ENCODE measurements at regions not wholly inside any gene's neighbourhood (a gene's known extent, or its start where the extent isn't known, plus 50 kb on each side); places are given as distances from the start of the nearest gene placed in this dataset.
"Not testable (repeated sequence)": the region's sequence is repeated elsewhere in the genome, so short reads cannot be mapped to it uniquely, and the experiment has no call there.

- no peak for DNase-seq
These were observed 399.8 kb downstream of the HTR1B start for GRCh38 chr6:77063494-77063893.

GRCh38 chr6:77055711-77056110 is 407.6 kb downstream of the HTR1B start:
- DNase-seq: no peak

DNA sequence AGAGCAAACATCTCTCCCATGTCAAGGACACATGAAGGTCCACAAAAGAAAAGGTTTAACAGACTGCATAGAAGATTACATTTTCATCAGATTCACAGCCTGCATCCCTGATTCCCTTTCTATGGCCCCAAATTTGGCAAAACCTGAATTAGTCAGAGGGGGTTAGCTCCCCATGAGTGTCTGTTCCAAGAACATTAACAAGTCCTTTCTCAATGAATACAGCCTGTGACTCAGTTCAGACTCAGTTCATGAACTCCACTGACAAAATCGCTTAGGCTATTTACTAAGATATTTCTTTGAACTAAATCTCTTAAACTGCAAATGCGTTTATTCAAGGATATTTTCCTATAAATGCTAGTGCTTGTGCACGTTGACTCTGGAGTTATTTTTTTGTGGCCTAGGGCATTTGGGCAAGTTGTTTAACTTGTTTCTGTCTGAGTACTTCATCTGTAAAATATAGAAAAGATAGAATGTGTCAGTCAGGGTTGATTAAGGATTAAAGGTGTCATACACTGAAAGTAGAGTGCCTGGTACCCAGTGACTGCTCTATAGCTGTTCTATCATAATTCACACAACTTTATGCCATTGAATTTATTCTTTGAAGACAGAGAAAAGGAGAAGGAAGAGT is 422.6 kb downstream of the HTR1B start:
- DNase-seq: no peak

DNA sequence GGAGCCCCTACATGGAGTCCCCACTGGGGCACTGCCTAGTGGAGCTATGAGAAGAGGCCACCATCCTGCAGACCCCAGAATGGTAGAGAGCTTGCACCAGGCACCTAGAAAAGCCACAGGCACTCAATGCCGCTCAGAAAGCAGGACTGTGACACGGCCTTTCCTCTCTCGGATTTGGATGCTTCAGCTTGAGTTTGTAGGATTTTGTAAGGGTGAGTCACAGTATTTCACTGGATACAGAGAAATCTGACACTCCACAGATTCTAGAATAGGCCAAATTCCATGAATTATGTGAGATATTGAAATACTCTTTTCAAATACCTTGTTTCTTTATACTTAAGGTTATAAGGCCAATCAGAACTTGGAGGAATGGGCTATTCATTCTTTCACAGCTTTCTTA is 424.5 kb downstream of the HTR1B start:
- DNase-seq: no peak

- no peak for DNase-seq
These were observed 425.9 kb downstream of the HTR1B start for GRCh38 chr6:77037439-77037838.

- DNase-seq: no peak
These were observed 426.9 kb downstream of the HTR1B start for GRCh38 chr6:77036400-77036799.

DNA sequence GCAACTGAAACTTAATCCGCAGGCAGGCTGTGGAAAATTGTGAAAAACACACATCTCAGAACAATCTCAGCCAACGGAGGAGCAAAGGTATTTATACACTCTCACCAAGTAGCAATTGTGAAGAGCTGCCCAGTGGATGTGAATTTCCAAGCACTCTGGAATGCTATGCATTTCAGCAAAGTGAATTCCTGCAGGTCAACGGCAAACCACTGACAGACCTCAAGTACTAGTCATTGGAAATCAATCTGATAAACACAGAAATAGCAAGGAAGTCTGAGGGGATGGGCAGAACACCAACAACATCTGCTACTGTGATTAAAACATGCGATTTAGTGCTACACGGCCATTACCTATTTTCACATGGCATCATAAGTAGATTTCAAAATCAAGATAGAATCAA is 429.1 kb downstream of the HTR1B start:
- no peak for DNase-seq

GRCh38 chr6:77030929-77031674 is 432.2 kb downstream of the HTR1B start:
- no peak for DNase-seq

- no peak for DNase-seq
These were observed 436.9 kb downstream of the HTR1B start for GRCh38 chr6:77026341-77026740.

GRCh38 chr6:77025736-77026223 is 437.5 kb downstream of the HTR1B start:
- no peak for DNase-seq

GRCh38 chr6:77021778-77022177 is 441.5 kb downstream of the HTR1B start:
- no peak for DNase-seq

DNA sequence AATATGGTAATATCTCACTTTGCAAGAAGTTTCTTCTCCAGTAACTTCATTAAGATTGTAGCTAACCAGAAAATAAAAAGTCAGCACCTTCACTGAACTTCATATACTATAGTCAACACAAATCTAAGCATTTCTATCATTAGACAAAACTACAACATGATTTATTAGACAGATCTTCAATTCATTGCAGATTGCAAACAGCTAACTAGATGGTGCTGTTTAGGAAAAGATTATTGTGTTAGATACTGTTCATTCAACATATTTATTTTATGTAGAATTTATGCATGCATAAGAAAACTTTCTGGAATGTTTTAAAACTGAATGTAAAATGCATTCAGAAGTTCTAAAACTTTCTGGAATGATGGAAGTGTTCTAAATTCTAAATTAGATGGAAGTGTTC is 442.1 kb downstream of the HTR1B start:
- DNase-seq: no peak

DNA sequence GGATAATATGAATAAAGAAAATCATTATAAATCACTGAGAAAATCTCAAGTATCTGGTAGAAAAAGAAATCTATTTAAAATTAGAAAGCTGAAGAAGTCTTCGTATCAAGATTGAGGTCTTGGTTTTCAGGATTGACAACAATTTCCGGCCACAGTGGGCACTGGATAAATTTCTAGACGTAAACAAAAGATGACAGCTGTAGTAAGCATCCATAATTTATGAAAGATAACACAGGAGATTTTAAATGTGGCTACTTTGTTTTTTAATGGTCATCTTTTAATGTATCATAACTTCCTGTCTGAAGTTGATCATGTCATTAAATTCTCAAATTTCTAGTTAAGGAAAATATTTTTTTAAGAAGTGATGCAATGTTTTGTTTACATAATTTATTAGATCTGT is 444.2 kb downstream of the HTR1B start:
- DNase-seq: no peak

GRCh38 chr6:77017537-77017936 is 445.8 kb downstream of the HTR1B start:
- DNase-seq: no peak

DNA sequence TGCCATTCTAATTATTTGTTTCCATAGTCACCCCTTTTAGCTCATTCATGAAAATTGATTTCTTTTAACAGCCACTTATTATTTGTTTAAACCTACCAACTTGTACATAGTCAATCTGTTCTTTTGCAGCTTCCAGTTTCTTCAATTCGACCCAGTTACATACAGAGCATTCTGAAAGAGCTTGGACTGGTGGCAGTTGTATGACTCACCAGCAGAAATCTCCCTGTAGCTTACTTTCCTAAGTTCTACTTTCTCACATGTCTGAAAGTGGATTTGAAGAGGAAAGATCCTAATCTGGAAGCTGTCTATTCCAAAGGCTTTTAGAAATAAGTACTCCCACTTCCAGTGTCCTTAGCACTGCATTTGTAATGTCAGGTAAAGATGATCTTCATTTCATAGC is 447.9 kb downstream of the HTR1B start:
- no peak for DNase-seq

- DNase-seq: no peak
These were observed 451.3 kb downstream of the HTR1B start for GRCh38 chr6:77011929-77012545.

GRCh38 chr6:77010931-77011542 is 452.3 kb downstream of the HTR1B start:
- DNase-seq: no peak

DNA sequence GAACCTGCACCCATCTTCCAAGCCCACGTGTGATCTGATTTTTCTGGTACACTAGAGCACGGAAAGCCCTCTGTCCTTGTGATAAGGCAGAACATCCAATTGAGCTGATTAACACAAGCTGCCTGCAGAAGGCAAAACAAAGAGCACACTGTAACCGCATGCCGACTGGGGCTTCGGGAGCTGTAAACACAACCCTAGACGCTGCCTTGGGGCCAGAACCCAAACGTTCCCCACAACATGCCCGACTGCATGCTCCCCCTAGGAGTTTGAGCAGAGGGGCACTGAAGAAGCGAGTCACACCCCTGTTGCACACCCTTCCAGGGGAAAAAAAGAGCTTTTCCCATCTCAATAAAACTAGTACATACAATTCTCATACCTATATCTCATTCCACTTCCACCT is 470.7 kb downstream of the HTR1B start:
- DNase-seq: no peak

- no peak for DNase-seq
These were observed 478.7 kb downstream of the HTR1B start for GRCh38 chr6:76984572-76984971.

DNA sequence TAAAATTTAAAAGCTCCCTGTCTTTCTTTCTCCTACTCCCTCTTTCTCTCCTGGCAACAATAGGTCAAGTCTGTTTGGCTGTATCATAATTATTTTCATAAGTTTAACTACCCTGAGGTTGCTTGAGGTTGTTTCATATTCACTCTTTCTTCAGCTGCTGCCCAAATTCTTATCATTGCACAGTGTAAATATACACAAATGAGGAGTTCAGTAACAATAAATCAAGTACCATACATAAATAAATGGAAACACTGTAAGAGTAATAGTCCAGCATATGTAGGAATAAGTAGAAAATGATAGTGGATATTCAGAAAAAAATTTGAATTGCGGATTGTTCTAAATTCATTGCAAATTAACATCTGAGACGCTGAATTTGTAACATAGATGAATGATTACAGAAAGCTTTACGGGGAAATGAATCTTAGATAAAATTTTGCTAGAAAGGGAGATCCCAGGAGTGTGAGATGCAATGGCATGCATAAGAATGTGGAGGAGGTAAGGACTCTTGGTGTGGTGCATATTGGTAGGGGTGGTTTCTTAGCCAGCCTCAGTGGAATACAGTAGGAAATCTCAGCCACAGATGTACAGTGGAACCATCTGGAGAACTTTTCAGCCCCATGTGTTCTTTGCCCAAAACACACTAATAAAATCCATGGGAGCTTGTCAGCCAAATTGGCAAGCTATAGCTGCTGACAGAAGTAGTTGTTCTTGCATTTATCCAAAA is 480.7 kb downstream of the HTR1B start:
- no peak for DNase-seq

DNA sequence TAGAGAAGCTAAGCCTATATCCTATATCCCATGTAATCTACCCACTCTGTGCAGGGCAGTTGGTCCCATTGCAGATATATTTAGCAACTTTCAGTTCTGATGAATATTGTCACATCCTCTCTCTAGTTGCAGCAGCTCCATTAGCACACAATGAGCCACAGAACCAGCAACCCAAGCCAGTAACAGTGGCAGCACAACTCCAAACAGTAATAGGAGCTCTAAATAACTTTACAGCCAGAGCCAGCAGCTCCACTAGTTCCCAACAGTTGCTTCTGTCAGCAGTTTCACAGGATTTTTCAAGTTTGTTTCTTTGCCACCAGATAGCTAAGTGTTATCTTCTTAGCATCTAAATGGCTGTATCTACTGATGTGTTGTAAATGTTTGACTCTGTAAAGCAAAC is 490.8 kb downstream of the HTR1B start:
- DNase-seq: no peak

GRCh38 chr6:76959177-76959576 is 504.1 kb downstream of the HTR1B start:
- not testable (repeated sequence) for DNase-seq
